LoVo (cell line): ENCODE measurements at regions not wholly inside any gene's neighbourhood (a gene's known extent, or its start where the extent isn't known, plus 50 kb on each side); places are given as distances from the start of the nearest gene placed in this dataset.

Experiments used
- DNase-seq: peaks from one replicate; pipeline ENCODE4 v3.0.0-alpha.2; 2016; ENCODE audit warnings: low spot score

DNA sequence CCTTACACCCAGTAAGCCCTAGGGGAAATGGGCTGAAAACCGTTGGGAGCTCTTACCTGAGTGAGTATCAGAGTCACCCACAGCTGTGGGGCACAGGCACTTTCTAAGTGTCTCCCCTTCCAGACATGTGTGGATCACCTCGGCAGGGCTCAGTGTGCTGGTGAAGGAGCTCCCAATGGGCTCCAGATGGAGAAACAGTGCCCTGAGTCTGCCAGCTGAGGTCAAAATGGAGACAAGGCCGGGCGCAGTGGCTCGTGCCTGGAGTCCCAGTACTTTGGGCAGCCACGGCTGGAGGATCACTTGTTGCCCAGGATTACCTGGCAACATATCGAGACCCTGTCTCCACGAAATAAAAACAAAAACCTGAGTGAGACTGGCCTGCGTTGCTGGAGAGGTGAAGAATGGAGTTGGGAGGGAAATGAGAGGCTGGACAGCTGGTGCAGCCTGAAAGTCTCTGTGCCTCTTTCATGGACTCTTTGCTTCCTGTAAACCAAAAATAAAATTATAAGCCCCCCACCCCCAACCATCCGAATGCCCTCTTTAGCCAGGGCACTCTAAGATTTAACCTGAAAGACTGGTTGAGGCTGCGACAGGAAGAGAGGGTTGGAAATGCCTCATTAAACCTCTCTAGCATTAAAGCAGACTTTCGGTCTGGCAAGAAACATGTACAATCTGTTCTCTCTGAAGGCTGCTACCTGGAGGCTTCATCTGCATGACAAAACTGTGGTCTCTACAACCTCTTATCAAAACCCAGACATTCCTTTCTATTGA is 111.8 kb downstream of the SNX19 start:
- no peak for DNase-seq

DNA sequence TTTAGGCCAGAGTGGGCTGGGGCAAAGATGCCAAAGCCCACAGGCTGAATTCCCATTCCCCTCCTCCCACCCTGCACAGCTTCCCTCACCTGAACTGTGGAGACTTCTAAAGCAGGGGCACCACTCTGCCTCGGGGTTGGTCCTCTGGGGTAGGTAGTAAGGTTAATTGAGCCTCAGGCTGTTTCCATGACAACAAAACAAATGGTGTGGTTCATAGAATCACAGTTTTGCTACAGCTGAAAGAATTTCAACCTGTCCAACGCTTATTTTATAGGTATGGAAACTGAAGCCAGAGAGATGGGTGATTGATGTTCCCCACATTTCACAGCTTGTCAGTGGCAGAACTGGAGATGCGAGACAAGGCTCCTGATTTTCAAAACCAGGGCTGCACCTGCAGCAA is 109.5 kb downstream of the SNX19 start:
- DNase-seq: no peak

DNA sequence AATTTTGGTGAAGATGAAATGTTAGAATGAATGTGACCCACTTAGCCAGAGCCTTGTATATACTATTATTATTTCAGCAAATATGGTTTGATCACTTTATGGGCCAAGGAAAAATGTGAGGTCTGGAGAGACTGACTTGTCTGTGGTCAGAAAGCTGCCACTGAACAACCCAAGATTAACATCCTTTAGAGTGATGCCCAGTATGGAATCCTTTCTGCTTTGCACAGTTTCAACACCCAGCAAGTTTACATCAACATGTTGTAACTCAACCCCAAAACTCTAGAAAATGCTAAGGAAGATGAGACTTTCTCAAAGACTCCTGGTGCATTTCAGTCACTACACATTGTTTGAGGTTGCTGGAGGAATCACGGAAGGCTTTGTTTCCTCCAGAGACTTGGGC is 107.7 kb downstream of the SNX19 start:
- no peak for DNase-seq

DNA sequence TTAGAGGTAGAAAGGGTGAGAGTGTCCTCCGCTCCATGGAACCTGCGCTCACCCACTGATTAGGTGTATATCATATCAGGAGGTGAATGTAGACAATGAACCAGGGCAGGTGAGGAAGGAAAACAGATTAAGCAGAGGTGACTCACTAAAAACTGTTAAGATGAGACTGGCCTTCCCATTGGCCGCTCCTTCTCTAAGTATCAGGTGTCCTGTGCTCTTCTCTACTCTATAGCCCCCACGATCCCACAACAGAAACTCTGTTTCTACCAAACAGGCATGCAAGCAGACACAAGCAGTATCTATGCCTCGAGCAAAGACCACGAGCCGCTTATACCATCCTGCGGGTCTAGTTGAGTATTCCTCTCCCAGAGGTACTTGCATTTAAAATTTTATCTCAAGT is 103.1 kb downstream of the SNX19 start:
- no peak for DNase-seq

DNA sequence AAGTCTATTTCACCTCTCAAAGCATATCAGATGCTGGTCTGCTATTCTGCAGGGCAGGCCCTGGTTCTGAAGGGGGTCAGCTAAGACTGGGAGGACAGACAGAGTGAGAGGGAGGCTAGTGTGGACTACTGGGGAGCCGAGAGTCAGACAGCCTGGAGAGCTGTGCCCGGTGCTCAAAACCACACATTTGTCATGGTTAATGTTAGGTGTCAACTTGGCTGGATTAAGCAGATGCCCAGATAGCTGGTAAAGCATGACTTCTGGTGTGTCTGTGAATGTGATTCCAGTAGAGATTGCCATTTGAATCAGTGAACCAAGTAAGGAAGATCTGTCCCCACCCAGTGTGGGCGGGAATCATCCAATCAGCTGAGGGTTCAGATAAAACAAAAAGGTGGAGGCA is 102.6 kb downstream of the SNX19 start:
- no peak for DNase-seq

DNA sequence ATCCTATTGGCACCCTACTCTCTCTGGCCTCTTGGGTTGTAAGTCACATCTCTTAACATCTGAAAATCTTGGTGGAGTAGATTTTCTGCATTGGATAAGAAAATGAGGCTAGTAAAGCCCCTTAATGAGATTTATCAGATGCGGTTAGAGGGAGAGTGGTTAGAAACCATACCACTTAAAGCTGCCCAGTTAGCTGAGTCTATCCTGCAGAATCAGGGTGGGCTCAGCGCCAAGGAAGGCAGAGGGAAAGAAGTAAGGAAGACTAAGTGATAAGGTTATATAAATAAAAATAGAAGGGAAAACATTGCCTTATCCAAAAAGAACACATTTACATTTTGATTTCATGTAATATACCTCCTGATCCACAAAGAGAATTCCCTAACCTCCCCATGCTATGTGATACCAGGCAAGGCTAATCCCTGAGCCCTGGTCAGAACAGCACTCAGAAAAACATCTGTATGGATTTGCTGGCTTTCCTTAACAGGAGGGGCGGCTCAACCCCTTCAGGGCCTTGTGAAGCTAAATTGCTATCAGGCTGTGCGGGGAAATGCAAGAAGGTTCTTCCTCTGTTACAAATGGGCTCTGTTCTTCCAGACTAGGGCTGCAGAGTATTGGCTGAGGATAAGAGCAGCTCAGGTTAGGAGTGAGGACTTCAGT is 101.7 kb downstream of the SNX19 start:
- DNase-seq: no peak

DNA sequence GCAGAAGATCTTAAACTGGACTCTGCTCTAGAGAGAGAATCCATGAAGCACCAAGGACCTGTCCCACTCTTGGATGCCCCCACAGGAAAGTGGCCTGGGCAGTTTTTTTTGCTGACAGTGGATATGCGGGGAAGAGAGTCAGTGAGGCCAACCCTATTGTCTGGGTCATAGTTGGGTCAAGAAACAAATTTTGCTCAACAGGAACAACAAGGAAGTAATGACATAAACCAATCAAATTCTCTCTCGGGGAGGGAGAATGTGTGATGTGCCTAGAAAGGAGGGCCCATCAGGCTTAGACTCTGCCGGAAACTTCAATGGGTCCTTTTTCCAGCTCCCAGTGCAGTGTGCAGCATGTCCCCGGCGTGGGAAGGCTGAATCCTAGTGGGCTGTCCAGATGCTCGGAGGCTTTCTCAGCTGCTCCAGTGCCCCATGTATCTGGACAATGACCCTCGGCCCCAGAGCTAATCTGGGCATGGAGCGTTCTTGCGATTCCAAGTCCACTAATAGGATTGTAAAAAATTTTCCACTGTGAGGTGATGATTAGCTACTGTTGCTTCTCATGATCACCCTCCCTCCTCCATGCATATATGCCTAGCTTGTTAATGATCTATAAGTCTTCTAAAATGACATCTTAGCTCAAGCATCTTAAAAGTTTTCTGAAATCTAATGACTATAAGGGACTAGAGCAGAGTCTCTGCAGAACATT is 101.0 kb downstream of the SNX19 start:
- DNase-seq: no peak

DNA sequence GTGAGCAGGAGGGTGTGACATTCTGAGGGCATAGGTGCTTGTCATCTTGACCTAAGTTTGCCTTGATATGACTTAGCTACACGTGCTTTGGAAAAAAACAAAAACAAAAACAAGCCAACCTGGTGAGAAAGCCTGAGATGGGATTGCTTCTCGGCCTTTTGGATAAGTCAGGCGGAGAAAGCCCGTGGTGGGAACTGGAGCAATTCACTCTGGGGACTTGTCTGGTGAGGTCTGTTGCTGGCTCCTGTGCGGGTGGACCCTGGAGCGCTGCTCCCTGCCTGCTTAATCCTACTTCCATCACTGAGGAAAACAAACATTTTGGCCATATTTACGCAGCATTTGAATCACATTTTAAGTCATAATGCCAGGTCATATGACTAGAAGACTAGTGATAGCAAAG is 100.3 kb downstream of the SNX19 start:
- DNase-seq: no peak

DNA sequence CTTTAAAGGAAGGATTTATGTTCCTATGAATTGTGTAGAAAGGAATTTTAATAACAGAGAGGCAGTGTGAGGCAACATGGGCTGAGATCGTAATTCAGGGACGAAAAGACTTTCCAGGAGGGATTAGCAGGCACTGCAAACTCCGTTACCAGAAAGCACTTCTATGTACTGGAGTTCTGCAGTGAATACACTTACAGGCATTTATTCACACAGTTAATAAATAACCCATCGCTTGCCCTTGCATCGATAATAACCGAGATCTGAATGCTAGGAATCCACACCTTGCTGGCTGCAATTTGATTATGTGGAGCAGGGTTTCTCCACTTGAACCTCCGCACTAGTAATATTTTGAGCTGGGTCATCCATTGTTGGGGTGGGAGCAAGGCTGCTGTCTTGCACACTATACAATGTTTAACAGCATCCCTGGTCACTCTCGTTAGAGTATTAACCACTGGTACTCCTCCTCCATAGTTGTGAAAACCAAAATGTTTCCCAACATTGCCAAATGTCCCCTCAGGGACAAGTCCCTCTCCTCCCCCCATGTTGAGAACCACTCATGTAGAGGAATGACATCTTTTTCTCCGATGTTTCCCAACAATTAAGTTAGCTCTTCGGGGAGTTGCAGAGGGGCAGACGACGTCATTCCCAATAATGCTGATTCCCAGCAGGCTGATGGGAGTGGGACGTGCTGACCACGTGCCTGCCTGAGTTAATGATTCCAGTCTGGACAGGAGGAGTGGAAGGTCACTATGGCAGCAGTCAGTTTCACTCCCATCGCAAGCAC is 99.5 kb downstream of the SNX19 start:
- no peak for DNase-seq

DNA sequence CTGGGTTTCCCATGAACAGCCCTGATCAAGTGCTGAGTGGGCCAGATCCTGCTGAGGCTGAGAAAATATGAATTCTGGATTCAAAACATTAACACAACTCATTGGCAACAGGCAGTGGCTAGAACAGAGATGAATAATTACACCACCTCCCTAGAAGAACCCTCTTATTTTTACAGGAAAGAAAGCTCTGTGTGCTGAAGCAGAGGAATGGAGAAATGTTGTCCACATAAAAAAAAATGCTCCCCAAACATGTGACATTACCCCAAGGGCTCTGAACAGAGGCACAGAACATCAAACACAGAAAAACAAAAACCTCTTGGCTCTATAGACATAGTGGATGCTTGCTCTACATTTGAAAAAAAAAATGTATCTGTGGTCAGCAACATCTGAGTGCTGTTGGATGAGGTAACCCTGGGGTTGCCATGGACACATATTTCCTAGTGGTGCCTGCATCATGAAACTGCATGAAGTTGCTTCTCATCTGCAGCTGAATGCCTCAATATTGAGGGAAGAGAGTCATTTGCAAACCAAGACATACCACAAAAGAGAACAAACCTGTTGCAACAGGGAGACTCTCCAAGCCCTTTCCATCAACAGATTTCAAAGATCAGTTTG is 98.8 kb downstream of the SNX19 start:
- no peak for DNase-seq

DNA sequence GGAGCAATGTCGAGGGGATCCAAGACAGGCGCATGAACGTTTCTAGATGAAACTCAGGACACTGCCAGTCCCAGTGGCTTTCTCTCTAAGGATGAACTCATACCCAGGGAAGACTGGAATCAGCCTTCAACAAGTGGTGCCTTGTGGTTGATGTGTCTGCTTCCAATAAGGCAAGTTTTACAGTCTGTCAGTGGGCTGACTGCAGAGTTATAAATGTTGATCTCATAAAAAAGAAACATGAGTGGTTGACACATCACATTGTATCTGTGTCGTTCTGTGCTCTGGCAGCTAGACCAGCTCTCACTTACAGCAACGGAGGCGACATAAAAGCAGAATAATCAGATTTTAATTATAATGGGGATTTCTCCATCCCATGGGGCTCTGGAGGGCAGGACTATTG is 96.7 kb downstream of the SNX19 start:
- no peak for DNase-seq
